NCI-H1436 treated with DMSO at 0.1 percent for 48 hours (cell line): ENCODE measurements at regions not wholly inside any gene's neighbourhood (a gene's known extent, or its start where the extent isn't known, plus 50 kb on each side); places are given as distances from the start of the nearest gene placed in this dataset.

Experiments used
- DNase-seq: peaks from one replicate; lab custom pipeline; 2025; lab: John Stamatoyannopoulos, UW

DNA sequence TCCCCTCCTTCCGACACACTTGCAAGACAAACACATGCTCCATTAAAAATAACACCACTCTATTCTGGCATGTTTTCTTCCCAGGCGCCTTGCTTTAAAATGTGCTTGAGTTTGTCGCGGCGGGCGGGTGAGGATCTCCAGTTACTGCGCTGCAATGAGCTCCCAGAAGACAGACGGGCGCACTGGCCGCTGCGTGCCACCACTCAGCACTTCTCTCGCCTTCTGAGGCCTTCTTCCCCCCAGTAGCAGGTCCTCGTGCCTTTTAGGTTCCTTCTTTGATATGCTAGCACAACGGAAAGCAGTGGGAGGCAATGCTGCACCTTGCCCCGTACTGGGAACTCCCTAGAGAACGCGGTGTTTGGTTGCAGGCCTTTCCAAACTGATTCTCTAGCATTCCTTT is 279.5 kb upstream of the NR5A2 start:
- DNase-seq: no peak

DNA sequence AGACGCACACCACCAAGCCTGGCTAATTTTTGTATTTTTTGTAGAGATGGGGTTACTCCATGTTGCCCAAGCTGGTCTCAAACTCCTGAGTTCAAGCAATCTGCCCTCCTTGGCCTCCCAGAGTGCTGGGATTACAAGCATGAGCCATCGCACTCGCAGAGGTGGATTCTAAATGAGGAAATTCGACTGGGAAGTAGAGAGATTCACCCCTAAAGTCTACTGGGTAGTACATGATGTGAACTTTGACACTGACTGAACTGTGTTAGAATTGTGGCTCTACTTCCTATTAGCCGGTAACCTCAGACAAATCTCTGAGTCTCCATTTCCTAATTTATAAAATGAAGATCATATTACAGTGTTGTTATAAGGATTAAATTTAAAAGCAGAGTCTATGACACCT is 276.0 kb upstream of the NR5A2 start:
- no peak for DNase-seq

DNA sequence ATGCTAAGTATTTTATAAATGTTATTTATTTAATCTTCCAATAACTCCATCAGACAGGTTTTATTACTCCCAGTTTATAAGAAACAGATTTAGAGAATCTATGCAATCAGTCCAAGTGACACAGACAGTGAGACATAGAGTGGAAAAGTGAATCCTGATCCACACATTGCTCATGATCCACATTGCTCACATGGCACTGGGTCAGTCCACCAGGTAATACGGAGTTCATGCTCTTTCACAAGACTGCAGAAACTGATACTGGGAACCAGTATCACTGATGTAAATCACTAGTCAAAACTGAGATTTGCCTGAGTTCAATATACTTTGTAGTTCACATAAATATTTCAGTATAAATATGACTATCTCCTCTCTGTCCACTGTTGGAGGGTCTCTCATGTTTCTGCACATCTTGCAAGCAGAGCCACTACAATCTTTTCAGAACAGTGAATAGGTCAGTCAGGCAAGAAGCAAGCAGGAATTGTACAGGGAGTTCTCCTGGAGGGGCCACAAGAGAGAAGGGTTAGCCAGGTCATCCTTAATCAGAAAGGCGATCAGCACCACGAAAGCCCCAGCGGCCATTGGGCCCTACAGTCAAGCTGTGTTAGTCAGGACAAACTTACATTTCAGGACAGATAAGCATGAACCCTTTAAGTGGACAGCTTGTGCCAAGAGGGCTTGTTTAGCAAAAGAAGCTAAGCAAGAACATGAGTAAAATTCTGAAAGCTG is 275.4 kb upstream of the NR5A2 start:
- no peak for DNase-seq

DNA sequence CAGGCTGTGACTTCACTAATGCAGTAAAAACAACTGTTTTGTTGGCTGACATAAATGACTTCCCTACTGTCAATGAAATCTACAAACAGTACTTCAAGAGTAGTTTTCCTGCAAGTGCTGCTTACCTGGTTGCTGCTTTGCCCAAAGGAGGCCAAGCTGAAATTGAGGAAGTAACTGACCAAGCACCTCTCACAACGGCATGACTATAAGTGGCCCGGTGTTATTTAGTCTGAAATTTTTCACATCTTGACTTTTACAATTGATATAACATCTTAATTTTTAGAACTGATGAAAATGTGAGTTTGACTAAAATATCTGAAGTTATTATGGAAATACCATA is 274.9 kb upstream of the NR5A2 start:
- no peak for DNase-seq

DNA sequence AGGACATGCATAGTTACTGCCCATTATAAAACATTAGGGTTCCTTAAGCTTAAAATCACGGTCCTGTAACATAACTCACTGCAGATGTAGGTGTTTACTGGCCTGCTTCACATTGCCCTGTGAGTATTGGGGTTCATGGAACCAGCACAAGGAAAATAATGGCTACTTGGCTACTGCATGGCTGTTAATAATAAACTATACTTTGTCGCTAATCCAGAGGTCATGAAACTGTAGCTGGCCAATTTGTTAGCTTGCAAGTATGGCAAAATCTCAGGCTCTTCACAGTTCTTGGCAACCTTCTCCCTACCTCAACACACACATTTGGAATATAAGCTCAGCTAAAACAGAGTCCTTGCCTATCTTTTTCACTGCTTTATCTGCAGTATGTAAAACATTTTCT is 274.0 kb upstream of the NR5A2 start:
- DNase-seq: no peak

DNA sequence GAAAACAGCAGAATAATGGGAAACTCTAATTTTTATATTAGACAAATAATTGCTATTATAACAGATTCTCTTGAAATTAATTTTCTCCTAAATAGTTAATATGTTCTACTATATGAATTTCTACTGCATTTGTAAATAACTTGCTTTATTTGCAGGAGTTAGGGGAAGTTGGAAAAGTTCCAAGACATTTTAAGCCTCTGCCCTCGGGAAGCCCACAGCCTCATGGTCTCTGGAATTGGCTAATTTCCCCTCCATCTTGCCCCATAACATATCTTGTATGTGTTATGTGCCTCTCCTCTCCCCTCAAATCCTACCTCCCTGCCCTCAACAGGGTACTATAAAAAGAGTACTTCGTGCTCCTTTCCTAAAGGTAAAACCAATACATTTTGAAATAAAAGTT is 271.4 kb upstream of the NR5A2 start:
- no peak for DNase-seq

DNA sequence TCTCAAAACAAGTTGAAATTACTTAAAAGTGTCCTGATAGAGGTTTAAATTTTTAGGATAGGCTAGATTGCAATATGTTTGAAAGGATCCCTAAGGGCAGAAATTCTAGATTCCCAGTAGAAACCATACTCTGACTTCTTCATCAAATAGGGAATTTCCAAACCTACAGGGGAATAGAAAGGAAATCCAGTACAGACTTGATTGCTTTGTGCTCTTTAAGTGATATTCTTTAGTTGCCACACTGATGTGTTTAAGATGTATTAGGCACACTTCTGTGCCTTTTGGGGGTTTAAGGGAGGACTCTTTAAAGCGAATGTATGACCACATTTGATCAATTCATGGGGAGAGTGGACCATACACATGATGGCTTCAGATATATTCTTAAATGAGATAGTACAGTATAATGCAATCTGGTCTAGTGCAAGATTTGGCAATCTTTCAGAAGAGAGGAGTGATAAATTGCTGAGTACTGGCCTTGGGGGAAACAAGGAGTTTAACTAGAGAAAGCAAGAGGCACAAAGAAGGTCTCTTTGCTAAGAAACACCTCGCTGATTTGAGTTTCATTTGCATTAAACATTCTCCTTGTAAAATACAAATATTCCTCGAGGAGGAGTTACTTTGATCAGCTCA is 268.8 kb upstream of the NR5A2 start:
- DNase-seq: no peak

DNA sequence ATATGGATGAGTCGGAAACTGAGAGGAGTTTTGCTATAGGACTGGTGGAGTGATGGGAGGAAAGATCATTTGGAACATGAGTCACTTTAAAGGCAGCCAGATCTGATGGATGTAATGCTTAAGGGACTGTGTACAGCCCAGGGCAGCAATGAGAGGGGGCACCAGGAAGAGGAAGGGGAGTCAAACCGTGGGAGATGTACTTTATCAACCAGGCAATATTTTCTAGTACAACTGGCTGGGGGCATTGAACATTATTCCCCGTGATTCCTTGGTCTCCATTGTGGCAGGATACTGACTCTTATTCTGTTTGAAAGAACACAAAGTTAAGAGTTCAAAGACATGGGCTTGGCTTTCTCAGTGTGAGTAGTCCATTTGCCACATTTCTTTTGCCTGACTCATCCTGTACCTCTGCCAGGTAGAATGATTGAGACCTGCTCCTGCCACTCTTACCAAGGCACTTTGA is 268.2 kb upstream of the NR5A2 start:
- no peak for DNase-seq

DNA sequence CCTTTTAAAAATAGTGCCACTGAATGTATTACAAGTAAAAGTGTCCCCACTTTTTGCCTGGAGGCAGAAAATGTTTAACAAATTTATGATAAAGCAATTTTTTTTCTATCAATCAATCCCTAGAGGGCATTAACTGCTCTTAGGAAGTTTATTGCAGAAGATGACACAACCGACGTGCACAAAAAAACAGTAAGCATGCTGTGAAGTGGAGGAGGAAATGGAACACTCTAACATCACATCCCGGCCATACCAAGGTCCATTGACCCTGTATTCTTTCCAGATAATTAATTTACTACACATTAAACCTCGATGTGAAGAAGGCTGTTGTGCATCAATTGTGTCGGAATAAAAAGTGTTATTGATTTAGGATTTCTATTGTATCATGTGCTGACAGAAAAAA is 264.9 kb upstream of the NR5A2 start:
- no peak for DNase-seq

DNA sequence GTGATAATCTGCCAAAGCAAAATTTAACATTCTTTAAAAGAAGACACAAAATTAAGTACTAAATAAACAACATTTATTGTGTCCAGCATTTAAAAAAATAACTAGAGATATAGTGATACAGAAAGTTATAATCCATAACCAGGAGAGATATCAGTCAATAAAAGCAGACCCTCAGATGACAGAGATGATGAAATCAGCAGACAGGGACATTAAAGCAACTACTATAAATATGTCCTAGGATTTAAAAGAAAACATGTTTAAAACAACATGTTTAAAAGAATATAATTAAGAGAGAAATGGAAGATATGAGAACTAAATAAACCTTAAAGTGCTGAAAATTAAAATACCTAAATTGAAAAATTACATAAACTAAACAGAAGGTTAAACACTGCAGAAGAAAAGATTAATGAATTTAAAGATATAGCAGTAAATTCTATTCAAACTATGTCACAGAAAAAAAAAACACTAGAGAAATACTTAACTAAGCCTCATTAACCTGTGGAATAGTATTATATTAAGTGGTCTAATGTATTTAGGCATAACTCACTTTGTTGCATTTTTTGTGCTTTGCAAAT is 261.2 kb upstream of the NR5A2 start:
- DNase-seq: no peak

DNA sequence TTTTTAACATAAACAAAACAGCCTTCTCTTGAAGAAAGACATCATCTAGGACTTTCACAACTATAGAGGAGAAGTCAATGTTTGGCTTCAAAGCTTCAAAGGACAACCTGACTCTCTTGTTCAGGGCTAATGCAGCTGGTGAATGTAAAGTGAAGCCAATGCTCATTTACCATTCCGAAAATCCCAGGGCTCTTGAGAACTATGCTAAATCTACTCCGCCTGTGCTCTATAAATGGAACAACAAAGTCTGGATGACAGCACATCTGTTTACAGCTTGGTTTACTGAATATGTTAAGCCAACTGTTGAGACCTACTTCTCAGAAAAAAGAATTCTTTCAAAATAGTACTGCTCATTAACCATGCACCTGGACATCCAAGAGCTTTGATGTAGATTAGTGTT is 259.8 kb upstream of the NR5A2 start:
- DNase-seq: no peak

DNA sequence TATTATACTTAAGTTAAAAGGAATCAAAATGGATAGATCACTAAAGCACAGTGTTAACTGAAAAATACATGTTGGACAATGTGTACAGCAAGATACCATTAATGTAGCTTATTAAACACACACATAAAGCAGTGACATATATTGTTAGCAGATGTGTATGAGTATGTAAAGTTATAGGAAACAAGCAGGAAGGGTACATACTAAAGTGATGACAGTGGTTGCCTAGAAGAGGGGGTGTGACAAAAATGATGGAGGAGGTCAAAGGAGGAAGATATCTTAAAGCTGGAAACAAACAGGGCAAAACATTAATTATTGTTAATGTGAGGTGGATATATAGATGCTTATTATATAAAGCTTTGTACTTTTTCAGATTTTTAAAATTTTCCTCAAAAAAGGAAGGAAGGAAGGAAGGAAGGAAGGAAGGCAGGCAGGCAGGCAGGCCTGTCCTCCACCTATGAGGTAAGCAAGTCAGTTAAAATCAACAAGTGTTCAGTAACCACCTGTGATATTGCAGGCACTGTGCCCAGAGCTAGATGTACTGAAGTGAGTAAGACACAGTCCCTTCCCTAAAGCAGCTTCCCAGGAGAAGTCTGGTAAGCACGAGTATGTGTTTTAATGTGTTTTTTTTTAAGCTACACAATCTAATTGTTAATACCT is 252.9 kb upstream of the NR5A2 start:
- no peak for DNase-seq

DNA sequence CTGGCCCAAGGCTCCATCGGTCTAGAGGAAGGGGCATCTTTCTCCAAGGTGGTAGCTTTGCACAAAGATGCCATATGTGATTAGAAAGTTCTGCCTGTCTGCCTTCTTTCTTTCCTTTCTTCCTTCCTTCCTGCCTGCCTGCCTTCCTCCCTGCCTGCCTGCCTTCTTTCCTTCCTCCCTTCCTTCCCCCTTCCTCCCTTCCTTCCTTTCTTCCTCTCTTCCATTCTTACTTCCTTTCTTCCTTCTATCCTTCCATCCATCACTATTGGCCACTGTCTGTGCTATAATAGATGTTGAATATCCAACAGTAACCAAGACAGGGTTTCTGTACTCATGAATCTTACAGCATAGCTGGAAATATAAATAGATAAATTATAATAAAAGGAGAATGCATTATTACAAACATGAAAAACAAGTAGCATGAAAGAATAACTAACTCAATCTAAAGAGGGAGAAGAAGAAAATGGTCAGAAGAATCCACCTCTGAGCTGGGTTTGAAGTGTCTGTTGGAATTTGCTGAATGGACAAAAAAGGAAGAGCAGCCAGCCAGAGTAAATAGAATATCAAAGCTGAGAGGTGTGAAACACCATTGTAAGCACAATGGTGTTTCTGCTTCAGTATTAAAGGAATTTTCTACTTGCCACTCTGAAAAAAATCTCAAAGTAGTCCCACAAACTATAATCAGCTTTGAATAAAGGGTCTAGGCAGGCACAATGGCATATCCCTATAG is 250.6 kb upstream of the NR5A2 start:
- no peak for DNase-seq

DNA sequence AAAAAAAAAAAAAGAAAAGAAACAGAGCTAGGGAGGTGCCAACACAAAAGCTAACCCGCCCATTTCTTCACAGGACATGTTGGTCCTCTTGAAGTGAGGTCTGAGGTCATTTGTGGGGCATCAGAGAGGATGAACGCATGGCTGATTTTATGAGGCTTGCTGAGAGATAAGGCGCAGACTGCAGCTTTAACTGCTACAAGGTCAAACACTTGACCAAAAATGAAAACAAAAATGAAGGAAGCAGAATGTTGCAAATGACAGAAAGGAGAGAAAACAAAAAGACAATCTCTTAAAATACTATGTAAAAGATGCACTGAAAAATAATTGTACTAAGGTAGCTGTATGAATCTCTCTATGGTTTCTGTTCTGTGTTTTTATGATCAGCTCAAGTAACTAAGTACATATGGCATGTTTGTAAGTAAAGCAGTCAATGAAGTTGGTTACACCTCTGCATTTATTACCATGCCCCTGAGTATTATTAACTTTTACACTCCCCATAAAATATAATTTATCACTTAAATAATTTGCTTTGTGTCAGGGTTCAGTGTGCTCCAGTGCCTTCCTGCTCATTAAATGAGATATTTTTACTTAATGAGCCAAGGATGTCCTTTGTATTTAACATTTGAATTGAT is 249.1 kb upstream of the NR5A2 start:
- DNase-seq: no peak

DNA sequence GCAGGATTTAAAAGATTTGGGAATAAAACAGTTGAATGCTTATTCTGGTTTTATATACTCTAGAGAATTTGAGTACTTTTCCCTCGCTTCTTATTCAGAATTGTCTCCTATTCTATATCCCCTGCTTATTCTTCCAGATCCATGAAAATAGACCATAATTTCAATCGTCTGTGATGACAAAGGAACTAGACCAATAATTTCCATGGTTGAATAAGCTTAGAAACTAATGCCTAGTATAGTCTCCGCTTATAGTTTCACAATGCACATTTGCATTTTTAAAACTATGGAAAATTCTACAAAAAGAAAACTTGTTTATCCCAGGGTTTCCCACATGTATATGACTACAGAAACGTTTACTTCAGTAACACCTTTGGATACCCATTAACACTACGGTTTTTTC is 247.4 kb upstream of the NR5A2 start:
- DNase-seq: no peak

DNA sequence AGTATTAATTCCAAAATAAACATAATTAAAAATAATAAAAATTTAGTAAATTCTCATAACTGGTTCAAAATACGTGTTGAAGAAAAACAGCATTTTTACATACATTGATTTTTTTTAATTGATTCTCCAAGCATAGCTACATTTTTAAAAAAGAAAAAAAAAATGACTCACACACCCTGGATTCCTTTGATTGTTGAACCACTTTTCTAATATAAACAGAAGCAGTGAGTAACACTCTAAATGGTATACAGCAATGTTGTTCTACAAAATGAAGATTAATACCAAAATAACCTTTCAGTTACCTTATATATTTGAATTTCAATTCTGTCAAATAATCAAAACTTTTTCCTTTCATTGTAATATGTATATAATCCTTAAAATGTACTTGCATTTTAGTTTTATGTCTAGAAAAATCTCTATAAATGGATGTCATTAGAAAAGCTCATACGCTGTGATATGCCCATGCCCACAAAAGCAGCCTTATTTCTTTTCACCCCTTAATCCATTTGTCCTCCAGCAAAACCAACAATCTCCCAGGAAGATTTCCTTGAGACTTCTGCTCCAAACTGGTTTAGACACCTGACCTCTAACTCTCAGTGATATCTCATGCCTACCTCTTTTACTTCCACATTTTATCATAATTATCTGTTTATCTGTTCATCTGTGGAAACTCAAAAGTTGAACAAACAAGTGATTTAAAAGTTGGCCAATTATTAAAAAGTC is 246.4 kb upstream of the NR5A2 start:
- DNase-seq: no peak

DNA sequence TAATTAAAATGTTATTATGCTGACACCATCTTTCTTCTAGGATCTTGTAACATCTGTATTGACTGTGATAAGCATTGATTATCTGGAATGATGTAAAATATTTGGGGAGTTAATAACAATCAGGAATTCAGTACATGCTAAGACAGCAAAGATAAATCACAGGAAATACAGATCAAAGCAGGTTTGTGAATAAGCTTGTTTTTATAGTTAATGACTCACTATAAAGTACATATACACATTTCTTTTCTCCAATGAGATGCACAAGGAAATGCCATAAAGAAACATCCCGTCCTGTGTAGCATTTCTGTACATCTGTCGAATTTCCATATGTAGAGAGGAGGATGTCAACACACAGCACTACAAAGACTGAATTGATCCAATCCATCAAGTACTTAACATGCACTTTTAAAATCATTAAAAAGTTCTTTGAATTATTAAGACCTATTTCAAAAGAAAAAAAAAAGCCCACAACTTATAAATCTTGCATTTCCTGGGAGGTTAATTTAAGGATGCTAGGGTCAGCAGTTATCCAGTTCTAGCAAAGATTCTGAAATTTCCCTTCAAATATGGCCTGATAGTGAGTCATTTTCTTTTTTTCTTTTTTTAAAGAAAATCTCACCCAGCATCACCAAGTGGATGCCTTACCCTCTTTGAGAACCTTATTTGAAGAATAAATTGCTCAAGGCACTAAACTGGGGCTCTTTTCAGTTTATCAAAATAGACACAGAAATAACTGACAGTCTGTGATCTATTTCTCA is 243.2 kb upstream of the NR5A2 start:
- DNase-seq: no peak

DNA sequence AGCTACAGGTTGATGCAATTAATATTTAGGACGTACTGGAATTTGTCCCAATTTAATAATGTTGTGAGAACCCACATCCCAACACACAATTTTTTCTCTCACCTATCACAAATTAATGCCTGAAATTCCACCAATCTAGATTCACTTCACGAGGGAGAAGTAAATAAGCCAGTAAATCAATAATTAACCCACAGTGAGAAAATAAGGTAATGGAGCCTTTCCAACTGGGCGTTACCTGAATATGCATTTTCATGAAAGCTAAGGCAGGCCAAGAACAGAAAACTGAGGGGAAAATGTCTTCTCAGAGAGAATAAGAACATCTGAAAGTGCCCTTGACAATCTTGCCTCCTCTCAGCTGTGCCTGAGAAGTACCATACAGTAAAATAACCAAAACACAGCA is 240.8 kb upstream of the NR5A2 start:
- DNase-seq: no peak

DNA sequence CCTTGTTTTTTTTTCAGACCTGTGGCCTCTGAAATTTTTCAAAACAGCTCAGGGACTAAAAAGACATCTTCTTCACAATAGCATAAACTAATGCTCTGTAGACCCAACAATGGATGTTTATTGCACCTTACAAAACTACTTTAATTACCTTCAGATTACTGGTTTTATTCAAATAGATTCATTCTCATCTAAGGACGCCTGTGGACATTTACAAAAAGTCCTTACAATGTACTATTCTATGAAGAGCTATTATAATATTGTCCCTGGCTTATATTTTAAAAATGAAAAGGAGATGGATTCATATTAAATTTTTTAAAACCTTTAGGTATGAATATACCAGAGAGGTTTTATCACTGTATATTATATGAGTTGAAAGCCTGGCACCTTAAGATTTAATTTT is 238.4 kb upstream of the NR5A2 start:
- DNase-seq: no peak

DNA sequence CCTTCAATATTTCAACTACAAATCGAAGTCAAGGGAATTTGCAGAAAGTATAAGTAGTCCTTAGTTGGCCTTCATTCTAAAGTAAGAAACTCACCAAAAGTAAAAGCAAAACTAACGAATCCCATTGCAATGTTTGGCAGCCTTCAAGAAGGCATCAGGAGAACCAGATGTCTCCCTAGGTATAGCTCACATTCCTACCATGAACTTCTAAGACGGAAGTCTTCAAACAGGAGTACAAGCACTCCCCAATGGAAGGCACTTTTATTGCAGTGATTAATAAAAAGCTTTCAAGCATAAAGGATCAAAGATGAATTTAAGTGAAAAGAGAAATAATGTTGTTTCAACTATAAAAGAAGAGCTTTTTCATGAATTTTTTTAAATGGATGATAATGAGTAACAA is 236.0 kb upstream of the NR5A2 start:
- no peak for DNase-seq

DNA sequence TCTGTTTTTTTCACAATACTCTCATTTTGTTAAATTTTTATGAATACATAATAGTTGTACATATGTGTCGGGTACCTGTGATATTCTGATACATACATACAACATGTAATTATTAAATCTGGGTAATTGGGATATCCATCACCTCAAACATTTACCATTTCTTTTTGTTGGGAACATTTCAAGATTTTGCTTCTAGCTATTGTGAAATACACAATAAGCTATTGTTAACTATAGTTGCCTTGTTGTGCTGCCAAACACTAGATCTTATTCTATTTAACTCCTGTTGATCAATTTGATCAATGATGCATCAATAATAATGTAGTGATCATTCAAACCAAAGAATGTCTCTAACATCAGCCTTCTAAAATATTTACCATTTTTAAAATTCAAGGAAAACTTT is 234.6 kb upstream of the NR5A2 start:
- DNase-seq: no peak
